WERI-Rb-1 (cell line): ENCODE measurements at regions not wholly inside any gene's neighbourhood (a gene's known extent, or its start where the extent isn't known, plus 50 kb on each side); places are given as distances from the start of the nearest gene placed in this dataset.

Experiments
- DNase-seq: peaks from one replicate; pipeline ENCODE4 v3.0.0-alpha.2; 2020
- H3K27ac ChIP-seq: fragments of 250-450 bp; sonication (Bioruptor Pico); 2 replicates; pipeline ENCODE4 v1.5.1; 2020; ENCODE audit warnings: mild to moderate bottlenecking, moderate library complexity
- H3K27me3 ChIP-seq: fragments of 250-450 bp; sonication (Bioruptor Pico); 2 replicates; pipeline ENCODE4 v1.5.1; 2021; ENCODE audit warnings: mild to moderate bottlenecking, low read depth, moderate library complexity; ENCODE audit not compliant: insufficient read depth, severe bottlenecking
- H3K36me3 ChIP-seq: fragments of 250-450 bp; sonication (Bioruptor Pico); 2 replicates; pipeline ENCODE4 v1.5.1; 2020; ENCODE audit warnings: mild to moderate bottlenecking, moderate library complexity
- H3K4me3 ChIP-seq: 2 replicates; pipeline ENCODE4 v1.5.1; 2011; ENCODE audit warnings: low read depth, mild to moderate bottlenecking, control low read depth, low read length
- H3K9me3 ChIP-seq: fragments of 250-450 bp; sonication (Bioruptor Pico); 2 replicates; pipeline ENCODE4 v1.5.1; 2021; ENCODE audit warnings: mild to moderate bottlenecking, moderate library complexity; ENCODE audit not compliant: severe bottlenecking
- CTCF ChIP-seq: IDR thresholded peaks from 2 replicates; pipeline ENCODE4 v1.5.1; 2011; ENCODE audit warnings: low read depth, mild to moderate bottlenecking, control low read depth, inconsistent platforms, low read length

- H3K36me3 ChIP-seq = no peaks in the 10 kb centered on the region
- no peak overlapping the region for H3K4me3 ChIP-seq
- no peak overlapping the region for H3K27ac ChIP-seq
- no peaks in the 10 kb centered on the region for H3K27me3 ChIP-seq
- no peak for TF ChIP-seq CTCF
- no peaks in the 10 kb centered on the region for H3K9me3 ChIP-seq
- DNase-seq = no peak
These were observed 373.4 kb downstream of the CNTNAP4 start for GRCh38 chr16:76650582-76650981.

- no peak overlapping the region for H3K27ac ChIP-seq
- H3K27me3 ChIP-seq = no peaks in the 10 kb centered on the region
- H3K4me3 ChIP-seq = no peak overlapping the region
- H3K36me3 ChIP-seq = no peaks in the 10 kb centered on the region
- H3K9me3 ChIP-seq = no peaks in the 10 kb centered on the region
- peak; percentile 73 for TF ChIP-seq CTCF
- peak; percentile 55 for DNase-seq
These were observed 376.3 kb downstream of the CNTNAP4 start for GRCh38 chr16:76653390-76654026.

- Histone ChIP-seq H3K27ac (no peak overlapping the region), H3K27me3 (no peaks in the 10 kb centered on the region), H3K4me3 (no peak overlapping the region), H3K36me3 (no peaks in the 10 kb centered on the region), H3K9me3 (no peaks in the 10 kb centered on the region)
- no peak for TF ChIP-seq CTCF
- no peak for DNase-seq
These were observed 377.1 kb downstream of the CNTNAP4 start for GRCh38 chr16:76654088-76654820.

GRCh38 chr16:76656994-76657393 is 379.8 kb downstream of the CNTNAP4 start:
- DNase-seq = no peak
- H3K27ac ChIP-seq = no peak overlapping the region
- no peaks in the 10 kb centered on the region for H3K27me3 ChIP-seq
- no peak for TF ChIP-seq CTCF
- no peaks in the 10 kb centered on the region for H3K9me3 ChIP-seq
- no peaks in the 10 kb centered on the region for H3K36me3 ChIP-seq
- no peak overlapping the region for H3K4me3 ChIP-seq

GRCh38 chr16:76661691-76662235 is 384.6 kb downstream of the CNTNAP4 start:
- TF ChIP-seq CTCF = no peak
- H3K27me3 ChIP-seq = no peaks in the 10 kb centered on the region
- no peaks in the 10 kb centered on the region for H3K36me3 ChIP-seq
- no peak overlapping the region for H3K27ac ChIP-seq
- H3K9me3 ChIP-seq = no peaks in the 10 kb centered on the region
- H3K4me3 ChIP-seq = no peak overlapping the region
- DNase-seq = no peak
